Stimulated activated CD4-positive, alpha-beta T cell treated with anti-CD3 and anti-CD28 coated beads, Interleukin-4, amount 100 ng/mL, for 1 hour (primary cell): ENCODE measurements at regions not wholly inside any gene's neighbourhood (a gene's known extent, or its start where the extent isn't known, plus 50 kb on each side); places are given as distances from the start of the nearest gene placed in this dataset.

Source experiments
- DNase-seq: peaks from one replicate; pipeline ENCODE4 v3.0.0-alpha.2; 2020

DNA sequence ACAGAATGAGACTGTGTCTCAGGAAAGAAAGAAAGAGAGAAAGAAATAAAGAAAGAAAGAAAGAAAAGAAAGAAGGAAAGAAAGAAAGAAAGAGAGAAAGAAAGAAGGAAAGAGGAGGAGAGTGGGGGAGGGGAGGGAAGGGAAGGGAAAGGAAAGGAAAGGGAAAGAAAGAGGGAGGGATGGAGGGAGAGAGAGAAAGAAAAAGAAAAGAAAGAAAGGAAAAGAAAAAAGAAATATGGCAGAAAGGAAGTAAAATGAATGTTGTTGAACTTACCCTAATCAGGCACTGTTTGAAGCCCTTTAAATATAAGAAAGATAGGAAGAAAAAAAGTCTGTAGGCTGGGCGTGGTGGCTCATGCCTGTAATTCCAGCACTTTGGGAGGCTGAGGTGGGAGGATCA lies 276.1 kb downstream of the INSC start:
- DNase-seq: no peak

- no peak for DNase-seq
These were observed 282.1 kb downstream of the INSC start for GRCh38 chr11:15396778-15397177.

DNA sequence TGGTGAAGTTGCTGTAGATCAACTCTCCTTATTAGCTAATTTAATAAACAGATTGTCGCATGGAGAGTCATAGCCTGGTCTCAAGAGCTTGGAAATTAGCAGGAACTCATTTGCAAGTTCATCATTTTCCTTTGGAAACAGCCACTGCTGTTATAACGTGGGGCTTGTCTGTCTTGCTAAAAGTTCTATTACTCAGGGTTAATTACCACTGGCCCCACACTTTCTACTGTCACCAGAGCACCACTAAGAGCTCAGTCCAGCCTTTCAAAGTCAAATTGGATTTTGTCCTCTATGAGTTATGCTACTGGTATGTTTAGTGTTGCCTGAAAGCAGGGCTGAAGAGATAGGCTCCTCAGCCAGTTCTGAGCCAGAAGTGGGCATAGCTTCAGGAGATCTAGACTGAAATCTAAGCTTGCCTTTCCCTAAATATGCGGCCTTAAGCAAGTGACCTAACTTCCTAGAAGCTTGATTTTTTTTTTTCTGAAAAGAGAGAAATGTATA lies 292.2 kb downstream of the INSC start:
- no peak for DNase-seq

DNA sequence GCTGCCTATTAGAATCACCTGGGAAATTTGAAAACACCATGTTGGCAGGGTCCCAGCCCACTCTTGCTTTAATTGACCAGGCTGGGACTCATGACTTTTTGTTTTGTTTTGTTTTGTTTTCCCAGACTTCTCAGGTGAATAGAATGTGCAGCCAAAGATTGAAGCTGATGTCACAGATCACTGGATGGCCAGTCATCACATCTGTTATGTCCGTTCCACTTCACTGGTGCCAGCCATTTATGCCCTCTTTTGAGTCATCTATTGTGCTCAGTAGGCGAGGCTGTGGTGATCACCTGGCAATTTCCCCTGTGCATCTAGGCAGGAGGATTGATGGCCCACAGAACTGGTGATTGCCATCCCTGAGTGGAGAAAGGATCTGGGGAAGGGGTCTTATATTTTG lies 297.3 kb downstream of the INSC start:
- DNase-seq: no peak

DNA sequence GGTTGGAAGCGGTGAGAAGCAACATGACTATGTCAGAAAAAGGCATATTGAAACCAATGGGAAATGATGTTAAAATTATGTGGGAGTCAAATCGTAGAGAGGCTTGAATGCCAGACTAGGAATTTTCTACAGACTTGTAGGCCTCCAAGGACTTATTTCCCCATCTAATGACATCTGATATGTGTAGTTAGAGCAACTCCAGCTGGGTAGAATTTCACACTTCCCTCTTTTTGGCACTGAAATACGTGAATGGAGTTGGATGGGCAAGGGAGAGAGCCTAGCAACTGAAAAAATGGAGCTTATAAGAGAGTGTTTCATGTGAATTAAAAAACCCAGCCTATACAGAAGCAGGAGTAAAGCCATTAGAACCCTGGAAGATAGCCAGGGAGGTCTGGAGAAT lies 304.2 kb downstream of the INSC start:
- DNase-seq: no peak

- no peak for DNase-seq
These were observed 305.0 kb downstream of the INSC start for GRCh38 chr11:15419696-15420095.

GRCh38 chr11:15430381-15430780 lies 315.7 kb downstream of the INSC start:
- DNase-seq: no peak

DNA sequence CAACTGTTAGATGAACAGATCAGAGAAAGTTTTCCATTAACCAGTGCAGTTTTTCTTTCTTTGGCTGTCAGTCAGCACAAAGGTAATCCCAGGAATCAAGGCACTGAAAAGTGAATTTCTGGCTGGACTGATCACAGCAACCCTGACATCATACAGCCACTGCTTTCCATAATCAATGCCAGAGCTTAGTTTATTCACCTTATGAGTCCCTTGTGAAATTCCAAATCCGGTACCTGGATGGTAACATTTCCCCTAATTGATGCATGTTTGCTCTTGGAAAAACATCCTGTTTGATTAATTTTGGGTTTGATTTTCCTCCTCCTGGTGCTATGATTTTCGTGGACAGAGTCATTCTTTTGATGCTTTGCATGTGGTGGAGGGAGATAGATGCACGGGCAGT lies 319.8 kb downstream of the INSC start:
- no peak for DNase-seq

GRCh38 chr11:15446315-15446714 lies 331.6 kb downstream of the INSC start:
- no peak for DNase-seq

DNA sequence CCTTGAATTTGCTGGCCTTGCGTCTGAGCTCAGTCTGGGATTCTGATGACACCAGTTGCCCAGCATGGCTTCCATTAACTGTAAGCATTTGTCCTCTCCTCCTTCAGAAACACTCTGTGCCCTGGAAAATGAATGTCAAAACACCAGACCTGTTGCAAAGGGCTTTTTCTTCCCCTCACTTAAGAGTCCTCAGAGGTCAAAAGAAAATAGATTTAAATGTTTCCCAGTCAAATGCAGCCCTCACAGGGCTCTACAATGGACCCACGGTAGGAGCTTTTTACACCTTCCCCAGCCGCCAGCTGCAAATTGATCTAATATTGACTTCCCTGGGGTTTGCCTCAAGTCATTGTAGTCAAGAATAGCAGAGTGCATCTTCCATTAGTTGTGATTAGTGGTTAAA lies 332.2 kb downstream of the INSC start:
- DNase-seq: no peak

DNA sequence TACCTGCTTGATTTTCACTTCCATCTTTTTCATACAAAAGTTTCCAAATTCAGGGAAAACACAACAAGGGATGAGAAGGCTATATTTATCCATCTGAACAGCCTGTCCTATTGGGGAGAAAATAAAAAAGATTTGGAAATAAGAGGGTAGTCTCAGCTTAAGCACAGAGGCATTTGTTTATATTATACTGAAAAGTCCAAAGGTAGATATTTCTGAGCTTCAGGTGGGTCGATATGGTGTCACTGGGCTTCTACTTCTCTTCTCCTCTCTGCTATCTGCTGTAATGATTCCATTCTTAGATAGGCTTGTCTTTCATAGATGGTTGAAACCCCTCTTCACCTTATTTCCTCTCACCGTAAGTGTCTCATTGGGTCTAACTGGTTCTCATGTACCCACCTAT lies 337.0 kb downstream of the INSC start:
- no peak for DNase-seq

- DNase-seq: no peak
These were observed 338.6 kb downstream of the INSC start for GRCh38 chr11:15453211-15453765.

- DNase-seq: no peak
These were observed 353.7 kb downstream of the INSC start for GRCh38 chr11:15468466-15468865.

DNA sequence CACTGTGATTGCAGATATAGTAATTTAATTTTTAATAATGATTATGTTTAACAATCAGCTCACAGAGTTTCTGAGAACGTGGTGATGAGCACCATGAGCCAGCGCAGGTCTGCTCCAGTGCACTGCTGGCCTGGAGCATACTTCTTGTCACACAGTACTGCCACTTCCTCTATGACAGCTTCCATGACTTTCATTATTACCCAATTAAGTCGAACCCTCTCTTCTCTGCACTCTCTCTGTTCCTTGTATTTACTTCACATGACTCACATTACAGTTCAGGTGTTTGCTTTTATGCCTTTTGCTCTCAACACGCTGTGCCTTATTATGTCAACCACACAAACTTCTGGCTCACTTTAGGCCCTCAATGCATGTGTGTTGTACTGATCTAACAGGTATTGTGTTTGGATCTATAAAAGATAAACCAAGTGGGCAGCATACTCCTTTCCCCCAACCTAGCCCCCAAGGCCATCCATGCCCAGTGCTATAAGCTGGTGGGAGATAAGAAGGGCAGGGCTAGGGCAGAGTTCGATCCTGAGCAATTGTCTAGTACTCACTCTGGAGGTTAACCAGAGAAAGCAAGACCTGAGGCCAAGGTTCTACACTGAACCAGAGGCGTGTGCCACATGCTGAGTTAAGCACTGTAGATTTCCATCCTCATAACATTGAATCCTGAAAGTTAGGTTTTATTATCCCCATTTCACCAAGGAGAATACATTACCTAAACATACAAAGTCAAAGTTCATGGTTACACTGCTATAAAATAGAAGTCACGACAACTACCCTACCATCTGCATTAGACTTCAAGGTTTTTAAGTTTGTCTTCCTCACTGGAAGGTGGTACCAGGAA lies 356.5 kb downstream of the INSC start:
- DNase-seq: no peak

GRCh38 chr11:15471895-15472799 lies 357.4 kb downstream of the INSC start:
- no peak for DNase-seq

- no peak for DNase-seq
These were observed 359.5 kb downstream of the INSC start for GRCh38 chr11:15473954-15474837.

GRCh38 chr11:15476371-15476917 lies 361.7 kb downstream of the INSC start:
- DNase-seq: no peak

GRCh38 chr11:15481871-15482270 lies 367.1 kb downstream of the INSC start:
- no peak for DNase-seq

DNA sequence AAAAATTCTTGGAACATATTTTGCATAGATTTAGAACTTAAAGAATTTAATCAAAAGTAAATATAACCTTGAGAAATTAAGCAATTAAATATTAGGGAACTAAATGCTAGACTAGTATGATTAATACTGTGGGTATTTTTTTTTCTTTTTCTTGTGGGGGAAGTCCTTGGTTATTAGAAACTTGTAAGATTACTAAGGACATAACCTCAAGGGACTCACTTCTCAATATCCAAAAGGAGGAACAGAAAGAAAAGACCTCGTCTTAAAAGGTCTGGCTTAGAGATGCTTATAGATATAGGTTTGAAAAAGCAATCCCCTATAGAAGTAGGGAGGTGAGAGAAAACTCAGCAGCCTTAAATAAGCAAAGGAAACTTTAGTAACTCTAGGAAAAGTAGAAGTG lies 368.5 kb downstream of the INSC start:
- DNase-seq: no peak

GRCh38 chr11:15484398-15484797 lies 369.7 kb downstream of the INSC start:
- no peak for DNase-seq

GRCh38 chr11:15485432-15485831 lies 370.7 kb downstream of the INSC start:
- no peak for DNase-seq

- no peak for DNase-seq
These were observed 374.6 kb downstream of the INSC start for GRCh38 chr11:15489281-15489680.
